ENCODE measurements at regions not wholly inside any gene's neighbourhood (a gene's known extent, or its start where the extent isn't known, plus 50 kb on each side); places are given as distances from the start of the nearest gene placed in this dataset.
"Not testable (repeated sequence)": the region's sequence is repeated elsewhere in the genome, so short reads cannot be mapped to it uniquely, and the experiment has no call there.

DNA sequence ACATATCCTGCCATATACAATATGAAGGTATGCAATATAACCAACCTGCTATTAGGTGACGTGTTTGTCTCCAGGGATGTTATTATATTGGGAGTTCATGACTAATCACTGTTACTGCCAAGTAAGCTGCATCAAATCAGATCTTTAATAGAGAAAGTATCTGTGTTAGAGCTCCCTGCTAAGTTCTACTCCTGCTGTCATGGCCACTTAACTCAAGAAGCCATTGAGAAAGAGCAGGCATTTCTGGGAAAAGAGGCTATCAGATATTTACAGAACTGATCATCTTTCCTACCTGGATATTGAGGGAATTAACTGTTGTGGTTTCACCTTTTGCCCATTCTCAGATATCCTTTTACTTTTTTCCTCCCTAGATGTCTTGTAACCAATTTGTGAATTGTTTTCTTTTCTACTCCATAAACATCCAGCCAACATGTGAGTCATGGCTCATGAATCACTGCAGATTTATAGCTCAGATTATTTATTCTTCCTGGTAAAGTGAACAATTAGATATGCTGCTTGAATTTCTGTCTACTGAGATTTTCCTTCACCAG lies 634.8 kb upstream of the FAM174A start:
- peak; percentile 13 for DNase-seq

DNA sequence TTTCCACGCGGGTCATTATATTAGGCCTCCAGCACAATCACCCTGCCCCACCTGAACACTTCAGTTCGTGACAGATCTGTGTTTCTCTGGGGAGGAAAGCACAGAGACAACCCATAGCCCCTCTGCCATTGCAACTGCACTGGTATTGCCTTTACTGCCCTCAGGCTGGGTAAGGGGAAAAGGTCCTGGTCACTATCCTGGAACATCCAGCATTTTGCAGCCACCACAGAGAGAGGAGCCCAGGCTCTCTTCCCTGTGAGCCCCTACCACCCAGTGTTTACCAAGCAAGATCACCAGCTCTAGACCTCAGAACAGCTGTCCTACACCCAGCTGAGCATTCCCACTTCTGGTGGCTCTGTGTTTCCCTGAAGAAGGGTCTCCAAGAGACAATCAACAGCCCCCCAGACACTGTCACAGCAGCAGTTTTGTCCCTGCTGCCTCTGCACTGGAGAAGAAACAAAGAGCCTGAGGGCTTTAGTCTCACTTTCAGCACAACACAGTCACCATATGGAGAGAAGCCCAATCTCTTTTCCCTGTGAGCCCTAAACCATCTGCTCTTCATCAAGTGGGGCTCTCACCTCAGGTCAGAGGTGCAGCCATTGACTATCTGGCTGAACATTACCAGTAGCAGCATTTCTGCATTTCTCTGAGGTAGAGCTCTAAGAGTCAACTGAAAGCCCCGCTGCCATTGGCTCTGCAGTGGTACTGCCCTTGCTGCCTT lies 655.2 kb upstream of the FAM174A start:
- no peak for DNase-seq

GRCh38 chr5:99878830-99879229 lies 656.3 kb upstream of the FAM174A start:
- DNase-seq: no peak

DNA sequence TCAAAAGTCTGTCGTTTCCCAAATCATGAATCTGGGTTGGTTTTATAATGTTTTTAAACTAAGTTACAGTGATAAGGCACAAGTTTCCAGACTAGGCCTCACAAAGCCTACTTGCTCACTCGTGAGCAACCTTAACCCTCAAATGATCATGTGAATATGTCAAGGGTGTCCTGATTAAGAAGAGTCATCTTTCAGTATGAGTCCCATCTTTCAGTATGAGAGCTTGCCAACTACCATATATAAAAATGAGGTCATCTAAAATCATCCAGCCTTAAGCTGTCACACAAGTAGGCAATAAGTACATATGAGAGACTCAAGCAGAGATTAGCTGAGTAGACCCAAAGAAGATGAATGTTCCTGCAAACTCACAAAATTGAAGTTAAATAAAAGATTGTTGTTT lies 668.4 kb upstream of the FAM174A start:
- DNase-seq: peak; percentile 2

DNA sequence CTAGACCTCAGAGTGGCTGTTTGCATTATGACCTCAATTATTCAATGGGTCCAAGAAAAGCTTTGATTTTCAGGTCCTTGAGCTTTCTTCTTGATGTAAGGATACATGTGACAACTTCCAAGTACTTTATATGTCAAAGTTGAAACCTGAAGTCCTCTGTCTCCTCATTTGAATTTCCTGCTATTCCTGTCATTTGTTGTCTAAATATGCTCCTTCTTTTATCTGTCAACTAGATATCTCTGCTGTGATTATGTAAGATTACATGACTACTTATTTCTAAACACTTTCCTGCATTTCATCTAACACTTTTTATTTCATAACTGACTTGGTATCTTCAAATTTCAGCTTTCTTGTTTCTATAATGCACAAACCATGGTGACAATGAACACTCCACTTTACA lies 670.0 kb upstream of the FAM174A start:
- DNase-seq: no peak

DNA sequence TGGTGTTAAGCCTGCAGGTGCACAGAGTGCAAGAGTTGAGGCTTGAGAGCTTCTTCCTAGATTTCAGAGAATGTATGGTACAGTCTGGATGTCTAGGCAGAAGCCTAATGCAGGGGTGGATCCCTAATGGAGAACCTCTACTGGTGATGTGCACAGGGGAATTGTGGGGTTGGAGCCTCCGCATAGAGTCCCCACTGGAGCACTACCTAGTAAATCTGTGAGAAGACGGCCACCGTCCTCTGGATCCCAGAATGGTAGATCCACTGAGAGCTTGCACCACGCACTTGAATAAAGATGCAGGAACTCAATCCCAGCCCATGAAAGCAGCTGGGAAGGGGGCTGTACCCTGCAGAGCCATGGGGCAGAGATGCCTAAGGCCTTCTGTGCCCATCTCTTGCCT lies 699.4 kb upstream of the FAM174A start:
- DNase-seq: no peak

DNA sequence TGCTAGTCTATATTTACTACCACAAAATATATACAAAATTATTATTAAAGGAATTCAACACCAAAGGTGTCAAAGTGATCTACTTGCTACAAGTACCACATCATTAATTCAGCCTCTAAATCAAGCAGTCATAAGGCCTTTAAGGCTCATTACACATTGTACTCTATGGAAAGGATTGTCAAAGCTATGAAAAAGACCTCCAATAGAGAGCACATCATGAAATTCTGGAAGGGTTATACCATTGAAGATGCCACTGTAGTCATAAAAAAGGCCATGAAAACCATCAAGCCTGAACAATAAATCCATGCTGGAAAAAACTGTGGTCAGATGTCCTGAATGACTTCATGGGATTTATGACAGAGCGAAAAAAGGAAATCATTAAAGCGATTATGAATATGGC lies 708.0 kb upstream of the FAM174A start:
- no peak for DNase-seq

GRCh38 chr5:99817796-99818195 lies 717.4 kb upstream of the FAM174A start:
- no peak for DNase-seq

DNA sequence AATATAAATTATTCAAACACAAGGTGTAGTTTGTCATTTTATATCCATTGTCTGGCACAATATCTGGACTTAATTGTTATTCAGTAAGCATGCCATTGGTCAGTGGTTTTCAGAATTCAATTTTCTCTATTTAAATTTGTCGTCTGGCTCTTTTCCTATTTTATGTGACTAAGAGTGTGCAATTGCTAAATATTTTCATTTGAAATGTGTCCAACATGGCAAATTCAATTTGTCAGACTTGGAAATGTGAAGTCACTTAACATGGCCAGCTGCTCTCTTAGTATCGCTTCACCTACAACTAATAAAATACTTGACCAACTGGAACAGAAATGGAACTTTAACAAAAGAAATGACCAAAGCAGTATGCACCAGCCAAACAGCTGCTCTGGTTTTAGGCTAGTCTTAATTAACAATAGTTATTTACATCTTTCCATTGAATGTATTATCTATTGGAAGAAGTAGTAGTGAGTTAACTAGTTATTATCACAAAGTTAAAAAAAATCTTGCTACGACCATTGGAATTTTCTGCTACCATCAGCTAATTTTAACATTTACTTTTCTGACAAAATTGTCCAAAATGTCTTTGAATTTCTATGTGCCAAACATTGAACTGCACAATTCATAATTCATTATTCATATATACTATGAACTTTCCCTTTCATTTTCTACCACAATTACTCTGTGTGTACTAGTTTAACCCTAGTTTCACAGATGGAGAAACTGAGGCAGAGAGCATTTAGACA lies 720.7 kb upstream of the FAM174A start:
- DNase-seq: peak; percentile 17

DNA sequence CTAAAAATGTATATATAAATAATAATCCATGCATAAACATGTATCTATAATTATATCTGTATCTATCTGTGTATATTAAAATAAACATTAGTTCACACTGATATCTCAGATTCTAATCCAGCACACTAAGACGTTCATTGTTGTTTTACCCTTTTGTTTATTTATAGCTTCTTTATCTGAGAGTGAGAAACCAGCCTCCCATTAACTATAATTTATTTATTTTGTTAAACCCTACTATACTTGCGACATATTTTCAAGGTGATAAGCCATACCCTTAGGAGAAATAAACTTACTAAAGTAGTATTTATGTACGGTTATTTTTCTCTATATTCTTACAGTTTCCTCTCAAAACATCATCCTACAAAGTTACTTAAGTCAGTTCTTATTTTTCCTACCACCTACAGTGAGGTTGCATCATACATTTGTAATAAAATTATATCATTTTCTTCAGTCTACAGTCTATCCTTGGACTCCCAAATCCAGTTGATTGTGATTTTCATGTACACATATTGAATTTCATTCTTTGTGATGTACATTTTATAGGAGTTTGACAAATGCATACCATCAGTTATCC lies 726.4 kb upstream of the FAM174A start:
- no peak for DNase-seq

DNA sequence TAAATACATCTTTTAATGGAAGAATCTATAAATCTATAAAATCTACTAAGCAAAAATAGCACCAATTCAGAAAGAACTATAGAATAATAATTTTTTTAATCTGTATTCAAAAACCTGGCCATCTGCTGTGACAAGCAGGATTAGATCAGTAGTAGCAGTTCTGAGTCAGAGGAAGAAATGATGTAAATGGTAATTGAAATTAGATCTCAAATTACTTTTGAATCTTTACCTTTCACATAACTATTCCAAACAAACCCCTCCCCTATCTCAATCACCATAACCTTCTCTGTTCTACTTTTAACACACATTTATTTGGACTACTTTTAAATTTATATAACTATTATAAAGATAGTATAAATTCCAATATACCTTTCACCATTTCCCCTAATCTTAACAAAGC lies 727.8 kb upstream of the FAM174A start:
- no peak for DNase-seq

- DNase-seq: no peak
Observed at GRCh38 chr5:99795031-99795430, 740.1 kb upstream of the FAM174A start.

GRCh38 chr5:99788482-99788881 lies 746.7 kb upstream of the FAM174A start:
- DNase-seq: no peak

DNA sequence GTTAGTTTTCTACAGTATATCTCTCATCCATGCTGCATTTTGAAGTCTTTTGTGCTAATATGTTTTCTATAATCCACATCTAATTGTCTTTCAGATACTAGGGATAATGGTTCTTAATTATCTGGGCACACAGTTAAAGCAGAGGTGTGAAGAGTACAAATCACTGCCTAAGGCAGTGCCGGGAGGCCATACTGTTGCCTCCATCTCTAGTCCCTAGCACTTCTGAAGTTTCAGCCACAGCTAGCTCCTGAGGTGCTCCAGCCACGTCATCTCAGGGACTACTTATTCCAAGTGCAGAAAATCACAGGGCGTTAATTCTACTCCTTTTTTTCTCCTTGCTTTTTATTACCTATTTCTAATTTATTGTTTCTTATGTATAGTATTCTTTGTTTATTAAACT lies 760.0 kb upstream of the FAM174A start:
- DNase-seq: no peak

GRCh38 chr5:99773290-99773689 lies 761.9 kb upstream of the FAM174A start:
- no peak for DNase-seq

GRCh38 chr5:99771296-99771695 lies 763.9 kb upstream of the FAM174A start:
- no peak for DNase-seq

- DNase-seq: peak; percentile 8
Observed at GRCh38 chr5:99765011-99765410, 770.2 kb upstream of the FAM174A start.

GRCh38 chr5:99763021-99763774 lies 772.0 kb upstream of the FAM174A start:
- no peak for DNase-seq

DNA sequence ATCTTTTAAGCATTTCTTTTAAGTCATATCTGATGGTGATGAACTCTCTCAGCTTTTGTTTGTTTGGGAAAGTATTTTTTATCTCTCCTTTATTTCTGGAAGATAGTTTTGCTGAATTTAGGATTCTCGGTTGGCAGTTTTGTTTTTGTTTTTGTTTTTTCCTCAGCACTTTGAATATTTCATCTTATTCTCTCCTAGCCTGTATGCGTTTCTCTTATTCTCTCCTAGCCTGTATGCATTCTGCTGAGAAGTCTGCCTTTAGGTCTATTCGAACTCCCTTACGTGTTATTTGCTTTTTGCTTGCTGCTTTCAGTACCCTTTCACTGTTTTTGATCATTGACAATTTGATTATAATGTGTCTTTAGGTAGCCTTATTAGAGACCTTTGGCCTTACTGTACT lies 787.8 kb upstream of the FAM174A start:
- no peak for DNase-seq

GRCh38 chr5:99733146-99733545 lies 802.0 kb upstream of the FAM174A start:
- not testable (repeated sequence) for DNase-seq

DNA sequence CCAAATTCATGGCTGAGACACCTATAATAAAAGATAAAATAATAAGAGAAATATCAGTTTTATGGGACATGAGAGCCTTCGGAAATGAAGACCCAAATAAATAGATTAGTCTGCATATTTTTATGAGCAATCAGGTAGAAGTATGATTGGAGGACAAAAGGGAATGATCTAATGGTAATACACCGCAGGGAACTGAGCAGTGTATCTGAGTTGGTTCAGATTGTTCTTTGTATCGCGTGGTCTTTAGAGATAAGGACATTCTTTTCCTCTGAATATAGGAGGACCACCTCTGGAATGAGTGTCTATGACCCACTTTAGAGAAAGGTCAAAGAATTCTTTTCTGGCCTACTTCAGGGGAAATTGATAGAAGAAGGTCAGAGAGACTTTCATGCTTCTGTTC lies 801.8 kb upstream of the CHD1 start:
- not testable (repeated sequence) for DNase-seq

- no peak for DNase-seq
Observed at GRCh38 chr5:99724732-99725290, 796.0 kb upstream of the CHD1 start.
